ENCODE measurements at regions not wholly inside any gene's neighbourhood (a gene's known extent, or its start where the extent isn't known, plus 50 kb on each side); places are given as distances from the start of the nearest gene placed in this dataset.

DNA sequence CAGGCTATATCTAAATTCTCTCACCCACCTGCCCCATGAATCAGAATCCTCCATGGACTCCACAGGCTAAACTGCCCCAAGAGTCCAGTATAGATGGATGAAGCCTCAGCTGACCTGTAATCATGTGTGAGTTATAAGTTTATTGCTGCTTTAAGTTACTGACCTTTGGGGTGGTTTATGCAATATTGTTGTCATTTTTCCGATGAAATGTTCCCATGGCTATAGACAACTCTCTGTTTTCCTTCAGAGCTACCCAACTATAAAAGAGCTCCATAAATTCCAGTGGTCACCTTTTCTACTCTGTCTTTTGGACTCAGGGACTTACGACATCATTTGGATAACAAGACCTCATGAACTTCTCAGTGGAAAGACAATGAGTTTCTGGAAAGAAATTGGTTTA lies 212.1 kb downstream of the BMP2 start:
- Histone ChIP-seq H3K27ac (ENCODE audit: control insufficient read depth, insufficient read depth, low read length) (no peak overlapping the region), H3K27me3 (ENCODE audit: control insufficient read depth, extremely low read depth, insufficient read depth, low read length) (no peaks in the 10 kb centered on the region), H3K9ac (ENCODE audit: control insufficient read depth, extremely low read depth, insufficient read depth, low read length) (no peak overlapping the region), H3K4me2 (ENCODE audit: control insufficient read depth, extremely low read depth, insufficient read depth, low read depth, low read length) (no peak overlapping the region), H3K79me2 (ENCODE audit: control insufficient read depth, insufficient read depth, low read length) (no peaks in the 10 kb centered on the region), H3K9me3 (ENCODE audit: control insufficient read depth, low read depth, low read length) (no peaks in the 10 kb centered on the region), H3K9me1 (ENCODE audit: control insufficient read depth, extremely low read depth, insufficient read depth, low read length) (no peaks in the 10 kb centered on the region), H3K36me3 (ENCODE audit: control insufficient read depth in 2 of 2, extremely low read depth in 1 of 2, insufficient read depth in 2 of 2, low read length in 2 of 2) (no peaks in the 10 kb centered on the region), H4K20me1 (ENCODE audit: control insufficient read depth, extremely low read depth, insufficient read depth, low read length) (no peaks in the 10 kb centered on the region), H3K4me3 (ENCODE audit: control insufficient read depth in 2 of 3, extremely low read depth in 1 of 3, insufficient read depth in 2 of 3, low read depth in 1 of 3, low read length in 3 of 3) (no peak overlapping the region), H3K4me1 (ENCODE audit: control insufficient read depth, extremely low read depth, insufficient read depth, low read length) (no peaks in the 10 kb centered on the region), H2AFZ (ENCODE audit: control insufficient read depth, low read length) (no peak overlapping the region)
- FAIRE-seq, result no peak
- dilution Hi-C loops (cut with MboI; ENCODE audit: extremely low pct_ligation_motif_present, low sequenced_read_pairs), result no loop called here
- TF ChIP-seq, protein P1, sequence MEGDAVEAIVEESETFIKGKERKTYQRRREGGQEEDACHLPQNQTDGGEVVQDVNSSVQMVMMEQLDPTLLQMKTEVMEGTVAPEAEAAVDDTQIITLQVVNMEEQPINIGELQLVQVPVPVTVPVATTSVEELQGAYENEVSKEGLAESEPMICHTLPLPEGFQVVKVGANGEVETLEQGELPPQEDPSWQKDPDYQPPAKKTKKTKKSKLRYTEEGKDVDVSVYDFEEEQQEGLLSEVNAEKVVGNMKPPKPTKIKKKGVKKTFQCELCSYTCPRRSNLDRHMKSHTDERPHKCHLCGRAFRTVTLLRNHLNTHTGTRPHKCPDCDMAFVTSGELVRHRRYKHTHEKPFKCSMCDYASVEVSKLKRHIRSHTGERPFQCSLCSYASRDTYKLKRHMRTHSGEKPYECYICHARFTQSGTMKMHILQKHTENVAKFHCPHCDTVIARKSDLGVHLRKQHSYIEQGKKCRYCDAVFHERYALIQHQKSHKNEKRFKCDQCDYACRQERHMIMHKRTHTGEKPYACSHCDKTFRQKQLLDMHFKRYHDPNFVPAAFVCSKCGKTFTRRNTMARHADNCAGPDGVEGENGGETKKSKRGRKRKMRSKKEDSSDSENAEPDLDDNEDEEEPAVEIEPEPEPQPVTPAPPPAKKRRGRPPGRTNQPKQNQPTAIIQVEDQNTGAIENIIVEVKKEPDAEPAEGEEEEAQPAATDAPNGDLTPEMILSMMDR (optimal IDR thresholded peaks at IDR 0.05 in 1 of 3, IDR thresholded peaks at IDR 0.05 in 1 of 3, conservative IDR thresholded peaks at IDR 0.05 in 1 of 3; ENCODE audit: extremely low read depth in 1 of 3, insufficient read depth in 2 of 3, low read length in 3 of 3), result no peak
- no peak for TF ChIP-seq EZH2 (IDR thresholded peaks at IDR 0.05; ENCODE audit: low read length)
- DNase-seq (ENCODE audit: low read depth, low spot score), result no peak

DNA sequence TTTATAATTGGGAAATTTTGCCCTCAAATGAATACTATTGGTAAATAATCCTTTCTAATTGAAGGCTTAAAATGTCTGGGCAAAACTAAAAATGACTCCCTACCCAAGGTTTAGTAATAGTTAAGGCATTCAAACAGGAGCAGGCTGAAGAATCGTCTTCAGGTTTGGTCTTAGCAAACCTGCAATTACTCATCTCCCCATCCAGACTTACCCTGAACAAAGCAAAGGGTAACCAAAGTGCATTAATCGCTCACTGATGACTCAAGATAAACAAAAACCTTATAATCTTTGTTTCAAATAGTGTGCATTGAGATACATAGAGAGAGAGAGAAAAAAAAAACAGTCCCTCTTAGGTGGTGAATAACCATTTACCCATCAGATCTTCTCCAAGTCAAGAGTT lies 225.5 kb downstream of the BMP2 start:
- Histone ChIP-seq H2AFZ (ENCODE audit: control insufficient read depth, low read length) (peak overlapping the region; percentile 66), H3K4me1 (ENCODE audit: control insufficient read depth, extremely low read depth, insufficient read depth, low read length) (peaks cover 28% of the 10 kb centered on the region), H3K4me3 (ENCODE audit: control insufficient read depth in 2 of 3, extremely low read depth in 1 of 3, insufficient read depth in 2 of 3, low read depth in 1 of 3, low read length in 3 of 3) (no peak overlapping the region), H3K79me2 (ENCODE audit: control insufficient read depth, insufficient read depth, low read length) (no peaks in the 10 kb centered on the region), H3K36me3 (ENCODE audit: control insufficient read depth in 2 of 2, extremely low read depth in 1 of 2, insufficient read depth in 2 of 2, low read length in 2 of 2) (no peaks in the 10 kb centered on the region), H3K9me1 (ENCODE audit: control insufficient read depth, extremely low read depth, insufficient read depth, low read length) (no peaks in the 10 kb centered on the region), H3K9ac (ENCODE audit: control insufficient read depth, extremely low read depth, insufficient read depth, low read length) (peak overlapping the region; percentile 43), H3K27me3 (ENCODE audit: control insufficient read depth, extremely low read depth, insufficient read depth, low read length) (no peaks in the 10 kb centered on the region), H3K9me3 (ENCODE audit: control insufficient read depth, low read depth, low read length) (no peaks in the 10 kb centered on the region), H3K4me2 (ENCODE audit: control insufficient read depth, extremely low read depth, insufficient read depth, low read depth, low read length) (peak overlapping the region; percentile 79), H4K20me1 (ENCODE audit: control insufficient read depth, extremely low read depth, insufficient read depth, low read length) (no peaks in the 10 kb centered on the region), H3K27ac (ENCODE audit: control insufficient read depth, insufficient read depth, low read length) (peak overlapping the region; percentile 98)
- peak; percentile 74 for DNase-seq (ENCODE audit: low read depth, low spot score)
- TF ChIP-seq, protein P1 (optimal IDR thresholded peaks at IDR 0.05 in 1 of 3, IDR thresholded peaks at IDR 0.05 in 1 of 3, conservative IDR thresholded peaks at IDR 0.05 in 1 of 3; ENCODE audit: extremely low read depth in 1 of 3, insufficient read depth in 2 of 3, low read length in 3 of 3), result no peak
- TF ChIP-seq EZH2 (IDR thresholded peaks at IDR 0.05; ENCODE audit: low read length), result no peak
- dilution Hi-C loops (cut with MboI; ENCODE audit: extremely low pct_ligation_motif_present, low sequenced_read_pairs), result no loop called here
- FAIRE-seq, result peak; percentile 93

Measured in keratinocyte (primary cell).